Common myeloid progenitor, CD34-positive (primary cell): ENCODE measurements at regions not wholly inside any gene's neighbourhood (a gene's known extent, or its start where the extent isn't known, plus 50 kb on each side); places are given as distances from the start of the nearest gene placed in this dataset.

Source experiments
- CTCF ChIA-PET: fragments of 350-600 bp; sonication (Branson Sonifier 250); formaldehyde crosslinking; loops from one replicate; lab custom pipeline; 2021; ENCODE audit warnings: antibody characterized with exemption; lab: Charles Lee
- POLR2A ChIA-PET: fragments of 350-600 bp; sonication (Branson Sonifier 250); formaldehyde crosslinking; loops from one replicate; lab custom pipeline; 2021; ENCODE audit warnings: antibody characterized with exemption; lab: Charles Lee
- DNase-seq, 3 donors: peaks; one replicate each; pipeline versions ENCODE4 v3.0.0 to v3.0.0-alpha.2; 2013
- H3K27ac ChIP-seq, 2 experiments: 1 replicate in 1 of 2; 2 replicates in 1 of 2; pipeline ENCODE4 v1.7.0; 2013; ENCODE audit warnings: inconsistent platforms in 2 of 2, low read length in 2 of 2, mild to moderate bottlenecking in 2 of 2, low read depth in 1 of 2, moderate library complexity in 1 of 2; ENCODE audit not compliant: severe bottlenecking in 2 of 2, insufficient read depth in 1 of 2, poor library complexity in 1 of 2
- H3K27me3 ChIP-seq, 5 experiments: replicated peaks in 2 of 5; 1 replicate in 3 of 5; 2 replicates in 2 of 5; pipeline versions ENCODE4 v1.6.1 to v1.7.0; 2013; ENCODE audit warnings: low read length in 4 of 5, mild to moderate bottlenecking in 2 of 5, moderate library complexity in 2 of 5, inconsistent platforms in 1 of 5; ENCODE audit not compliant: insufficient read depth in 5 of 5, control insufficient read depth in 4 of 5
- H3K36me3 ChIP-seq, 4 experiments: 1 replicate in 2 of 4; 2 replicates in 2 of 4; pipeline versions ENCODE4 v1.6.1 to v1.7.0; 2013; ENCODE audit warnings: low read length in 3 of 4, control low read depth in 1 of 4, mild to moderate bottlenecking in 1 of 4; ENCODE audit not compliant: control insufficient read depth in 4 of 4, insufficient read depth in 4 of 4
- H3K4me1 ChIP-seq, 4 experiments: 1 replicate in 3 of 4; 2 replicates in 1 of 4; pipeline versions ENCODE4 v1.6.1 to v1.7.1; 2013; ENCODE audit warnings: low read length in 3 of 4, mild to moderate bottlenecking in 3 of 4, control low read depth in 1 of 4, inconsistent platforms in 1 of 4, moderate library complexity in 1 of 4; ENCODE audit not compliant: control insufficient read depth in 4 of 4, insufficient read depth in 4 of 4; ENCODE audit errors: control extremely low read depth in 1 of 4
- H3K4me3 ChIP-seq, 7 experiments: 1 replicate in 4 of 7; 2 replicates in 3 of 7; pipeline versions ENCODE4 v1.5.1 to v1.7.0; 2013; ENCODE audit warnings: mild to moderate bottlenecking in 7 of 7, low read length in 6 of 7, moderate library complexity in 6 of 7, inconsistent platforms in 2 of 7, low read depth in 2 of 7, control low read depth in 1 of 7; ENCODE audit not compliant: insufficient read depth in 4 of 7, control insufficient read depth in 1 of 7; ENCODE audit errors: extremely low read depth in 1 of 7
- H3K9me3 ChIP-seq, 5 experiments: 1 replicate in 4 of 5; 2 replicates in 1 of 5; pipeline versions ENCODE4 v1.6.1 to v1.7.1; 2013; ENCODE audit warnings: low read length in 4 of 5, mild to moderate bottlenecking in 2 of 5, inconsistent platforms in 1 of 5, low read depth in 1 of 5, moderate library complexity in 1 of 5; ENCODE audit not compliant: control insufficient read depth in 4 of 5, insufficient read depth in 2 of 5; ENCODE audit errors: control extremely low read depth in 1 of 5
- WGBS: methylation state at CpG from one replicate; pipeline ENCODE4 v1.1.5; 2013; ENCODE audit not compliant: insufficient coverage; 5-methylcytosine and 5-hydroxymethylcytosine counted together

- no peaks in the 10 kb centered on the region for H3K4me1 ChIP-seq
- no peaks in the 10 kb centered on the region for H3K9me3 ChIP-seq
- no peak overlapping the region for H3K27ac ChIP-seq
- H3K4me3 ChIP-seq = no peak overlapping the region
- WGBS = 57% methylated on average over 1 of the region's 4 CpGs
- ChIA-PET CTCF (interaction anchor here (1.2 kb wide), 1 partner anchor 23 kb away, joined by 3 read pairs; no protein-coding TSS in a partner anchor), POLR2A (no interaction called here)
- no peak for DNase-seq
- no peaks in the 10 kb centered on the region for H3K36me3 ChIP-seq
- no peaks in the 10 kb centered on the region for H3K27me3 ChIP-seq
These were observed 811.8 kb upstream of the ADGRL2 start for GRCh38 chr1:80988926-80989325.

- WGBS = no CpG with 5 or more reads among the region's 1 CpG
- H3K9me3 ChIP-seq = no peaks in the 10 kb centered on the region
- no peak for DNase-seq
- no peak overlapping the region for H3K4me3 ChIP-seq
- H3K4me1 ChIP-seq = no peaks in the 10 kb centered on the region
- H3K27me3 ChIP-seq = no peaks in the 10 kb centered on the region
- H3K36me3 ChIP-seq = no peaks in the 10 kb centered on the region
- no peak overlapping the region for H3K27ac ChIP-seq
- CTCF ChIA-PET = no interaction called here
- POLR2A ChIA-PET = no interaction called here
These were observed 812.9 kb upstream of the ADGRL2 start for GRCh38 chr1:80987824-80988223.

GRCh38 chr1:80987106-80987505 is 813.6 kb upstream of the ADGRL2 start:
- Histone ChIP-seq H3K4me3 (no peak overlapping the region), H3K27me3 (no peaks in the 10 kb centered on the region), H3K27ac (no peak overlapping the region), H3K9me3 (no peaks in the 10 kb centered on the region), H3K4me1 (no peaks in the 10 kb centered on the region), H3K36me3 (no peaks in the 10 kb centered on the region)
- 100% methylated on average over 1 of the region's 2 CpGs for WGBS
- no peak for DNase-seq
- ChIA-PET CTCF (no interaction called here), POLR2A (no interaction called here)

- H3K27me3 ChIP-seq = no peaks in the 10 kb centered on the region
- POLR2A ChIA-PET = no interaction called here
- DNase-seq = no peak
- no peaks in the 10 kb centered on the region for H3K4me1 ChIP-seq
- H3K36me3 ChIP-seq = no peaks in the 10 kb centered on the region
- H3K9me3 ChIP-seq = no peaks in the 10 kb centered on the region
- WGBS = no CpG with 5 or more reads among the region's 3 CpGs
- H3K4me3 ChIP-seq = no peak overlapping the region
- H3K27ac ChIP-seq = no peak overlapping the region
- CTCF ChIA-PET = no interaction called here
These were observed 817.9 kb upstream of the ADGRL2 start for GRCh38 chr1:80982831-80983230.

- Histone ChIP-seq H3K4me3 (no peak overlapping the region), H3K36me3 (no peaks in the 10 kb centered on the region), H3K27ac (no peak overlapping the region), H3K9me3 (no peaks in the 10 kb centered on the region), H3K27me3 (no peaks in the 10 kb centered on the region), H3K4me1 (no peaks in the 10 kb centered on the region)
- DNase-seq = no peak
- ChIA-PET CTCF (interaction anchor here (1.2 kb wide), 1 partner anchor 12 kb away, joined by 3 read pairs; no protein-coding TSS in a partner anchor), POLR2A (no interaction called here)
- no CpG with 5 or more reads among the region's 3 CpGs for WGBS
These were observed 827.6 kb upstream of the ADGRL2 start for GRCh38 chr1:80973101-80973500.

GRCh38 chr1:80966266-80966665 is 834.5 kb upstream of the ADGRL2 start:
- Histone ChIP-seq H3K27me3 (no peaks in the 10 kb centered on the region), H3K4me1 (no peaks in the 10 kb centered on the region), H3K36me3 (no peaks in the 10 kb centered on the region), H3K4me3 (no peak overlapping the region), H3K27ac (no peak overlapping the region), H3K9me3 (no peaks in the 10 kb centered on the region)
- DNase-seq = no peak
- ChIA-PET CTCF (interaction anchor here (1.6 kb wide), 1 partner anchor 23 kb away, joined by 3 read pairs; no protein-coding TSS in a partner anchor), POLR2A (no interaction called here)
- WGBS = no CpG with 5 or more reads among the region's 1 CpG

GRCh38 chr1:80962564-80962963 is 838.2 kb upstream of the ADGRL2 start:
- 100% methylated on average over 1 of the region's 1 CpG for WGBS
- no peak overlapping the region for H3K27ac ChIP-seq
- DNase-seq = no peak
- H3K27me3 ChIP-seq = no peaks in the 10 kb centered on the region
- ChIA-PET POLR2A (no interaction called here), CTCF (no interaction called here)
- H3K4me1 ChIP-seq = no peaks in the 10 kb centered on the region
- H3K36me3 ChIP-seq = no peaks in the 10 kb centered on the region
- H3K9me3 ChIP-seq = no peaks in the 10 kb centered on the region
- no peak overlapping the region for H3K4me3 ChIP-seq
